HEK293 (cell line): ENCODE measurements at regions not wholly inside any gene's neighbourhood (a gene's known extent, or its start where the extent isn't known, plus 50 kb on each side); places are given as distances from the start of the nearest gene placed in this dataset.

ENCODE experiments used
- PRDM1 ChIP-seq: fragments of 450-650 bp; formaldehyde crosslinking; IDR thresholded peaks from 2 replicates; pipeline ENCODE4; 2016; ENCODE audit warnings: missing biosample characterization, missing genetic modification characterization
- SP2 ChIP-seq: fragments of 450-650 bp; formaldehyde crosslinking; IDR thresholded peaks from 2 replicates; pipeline ENCODE4 v1.5.1; 2016; ENCODE audit warnings: missing biosample characterization, missing genetic modification characterization
- YY1 ChIP-seq: fragments of 450-650 bp; formaldehyde crosslinking; IDR thresholded peaks from 2 replicates; pipeline ENCODE4 v1.5.1; 2018; ENCODE audit warnings: missing biosample characterization, missing genetic modification characterization
- ZBTB20 ChIP-seq: fragments of 450-650 bp; formaldehyde crosslinking; IDR thresholded peaks from 2 replicates; pipeline ENCODE4 v1.5.1; 2016; ENCODE audit warnings: missing biosample characterization, missing genetic modification characterization
- ZFP37 ChIP-seq: fragments of 450-650 bp; formaldehyde crosslinking; IDR thresholded peaks from 2 replicates; pipeline ENCODE4 v1.5.1; 2016; ENCODE audit warnings: missing biosample characterization, missing genetic modification characterization
- ZNF184 ChIP-seq: fragments of 450-650 bp; IDR thresholded peaks from 2 replicates; pipeline ENCODE4 v1.5.1; 2018; ENCODE audit warnings: missing biosample characterization, mild to moderate bottlenecking, missing genetic modification characterization
- ZNF514 ChIP-seq: fragments of 450-650 bp; formaldehyde crosslinking; IDR thresholded peaks from 2 replicates; pipeline ENCODE4 v1.5.1; 2016; ENCODE audit warnings: missing biosample characterization, missing genetic modification characterization
- ZNF544 ChIP-seq: fragments of 450-650 bp; formaldehyde crosslinking; IDR thresholded peaks from 2 replicates; pipeline ENCODE4 v1.5.0; 2017; ENCODE audit warnings: missing biosample characterization, missing genetic modification characterization
- ZNF830 ChIP-seq: fragments of 450-650 bp; IDR thresholded peaks from 2 replicates; pipeline ENCODE4 v1.5.0; 2018; ENCODE audit warnings: missing biosample characterization, missing genetic modification characterization, low read depth, mild to moderate bottlenecking, moderate library complexity
- TF ChIP-seq, protein P1 (sequence below): fragments of 450-650 bp; formaldehyde crosslinking; IDR thresholded peaks from 2 replicates; pipeline ENCODE4 v1.5.1; 2016; ENCODE audit warnings: missing biosample characterization, missing genetic modification characterization
- TF ChIP-seq, protein P2 (sequence below): fragments of 450-650 bp; formaldehyde crosslinking; IDR thresholded peaks from 2 replicates; pipeline ENCODE4 v1.5.1; 2016; ENCODE audit warnings: missing biosample characterization, missing genetic modification characterization, low read depth
- TF ChIP-seq, protein P3 (sequence below): fragments of 450-650 bp; formaldehyde crosslinking; IDR thresholded peaks from 2 replicates; pipeline ENCODE4 v1.5.1; 2016; ENCODE audit warnings: missing biosample characterization, missing genetic modification characterization
- TF ChIP-seq, protein P4 (sequence below): fragments of 450-650 bp; formaldehyde crosslinking; IDR thresholded peaks from 2 replicates; pipeline ENCODE4; 2016; ENCODE audit warnings: missing biosample characterization, missing genetic modification characterization
- TF ChIP-seq, protein P5 (sequence below): fragments of 450-650 bp; formaldehyde crosslinking; IDR thresholded peaks from 2 replicates; pipeline ENCODE4 v1.5.1; 2016; ENCODE audit warnings: missing biosample characterization, missing genetic modification characterization, low read depth

DNA sequence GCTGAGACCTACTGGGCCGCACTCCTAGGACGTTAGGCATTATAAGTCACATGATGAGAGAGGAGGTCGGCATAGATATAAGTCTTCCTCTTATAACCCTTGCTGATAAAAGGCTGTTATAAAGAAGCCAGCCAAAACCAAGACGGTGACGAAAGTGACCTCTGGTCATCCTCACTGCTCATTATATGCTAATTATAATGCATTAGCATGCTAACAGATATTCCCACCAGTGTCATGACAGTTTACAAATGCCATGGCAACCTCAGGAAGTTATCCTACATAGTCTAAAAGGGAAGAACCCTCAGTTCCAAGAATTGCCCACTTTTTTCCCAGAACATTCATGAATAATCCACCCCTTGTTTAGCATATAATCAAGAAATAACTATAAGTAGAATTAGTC, 222.4 kb downstream of the TLE1 start:
- TF ChIP-seq YY1 (tag by site-specific recombination), result no peak
- TF ChIP-seq, protein P1, sequence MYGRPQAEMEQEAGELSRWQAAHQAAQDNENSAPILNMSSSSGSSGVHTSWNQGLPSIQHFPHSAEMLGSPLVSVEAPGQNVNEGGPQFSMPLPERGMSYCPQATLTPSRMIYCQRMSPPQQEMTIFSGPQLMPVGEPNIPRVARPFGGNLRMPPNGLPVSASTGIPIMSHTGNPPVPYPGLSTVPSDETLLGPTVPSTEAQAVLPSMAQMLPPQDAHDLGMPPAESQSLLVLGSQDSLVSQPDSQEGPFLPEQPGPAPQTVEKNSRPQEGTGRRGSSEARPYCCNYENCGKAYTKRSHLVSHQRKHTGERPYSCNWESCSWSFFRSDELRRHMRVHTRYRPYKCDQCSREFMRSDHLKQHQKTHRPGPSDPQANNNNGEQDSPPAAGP (tag by site-specific recombination), result no peak
- no peak for TF ChIP-seq ZNF184 (tag by site-specific recombination)
- TF ChIP-seq, protein P2, sequence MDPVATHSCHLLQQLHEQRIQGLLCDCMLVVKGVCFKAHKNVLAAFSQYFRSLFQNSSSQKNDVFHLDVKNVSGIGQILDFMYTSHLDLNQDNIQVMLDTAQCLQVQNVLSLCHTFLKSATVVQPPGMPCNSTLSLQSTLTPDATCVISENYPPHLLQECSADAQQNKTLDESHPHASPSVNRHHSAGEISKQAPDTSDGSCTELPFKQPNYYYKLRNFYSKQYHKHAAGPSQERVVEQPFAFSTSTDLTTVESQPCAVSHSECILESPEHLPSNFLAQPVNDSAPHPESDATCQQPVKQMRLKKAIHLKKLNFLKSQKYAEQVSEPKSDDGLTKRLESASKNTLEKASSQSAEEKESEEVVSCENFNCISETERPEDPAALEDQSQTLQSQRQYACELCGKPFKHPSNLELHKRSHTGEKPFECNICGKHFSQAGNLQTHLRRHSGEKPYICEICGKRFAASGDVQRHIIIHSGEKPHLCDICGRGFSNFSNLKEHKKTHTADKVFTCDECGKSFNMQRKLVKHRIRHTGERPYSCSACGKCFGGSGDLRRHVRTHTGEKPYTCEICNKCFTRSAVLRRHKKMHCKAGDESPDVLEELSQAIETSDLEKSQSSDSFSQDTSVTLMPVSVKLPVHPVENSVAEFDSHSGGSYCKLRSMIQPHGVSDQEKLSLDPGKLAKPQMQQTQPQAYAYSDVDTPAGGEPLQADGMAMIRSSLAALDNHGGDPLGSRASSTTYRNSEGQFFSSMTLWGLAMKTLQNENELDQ, result no peak
- TF ChIP-seq ZNF830, result no peak
- TF ChIP-seq, protein P3, sequence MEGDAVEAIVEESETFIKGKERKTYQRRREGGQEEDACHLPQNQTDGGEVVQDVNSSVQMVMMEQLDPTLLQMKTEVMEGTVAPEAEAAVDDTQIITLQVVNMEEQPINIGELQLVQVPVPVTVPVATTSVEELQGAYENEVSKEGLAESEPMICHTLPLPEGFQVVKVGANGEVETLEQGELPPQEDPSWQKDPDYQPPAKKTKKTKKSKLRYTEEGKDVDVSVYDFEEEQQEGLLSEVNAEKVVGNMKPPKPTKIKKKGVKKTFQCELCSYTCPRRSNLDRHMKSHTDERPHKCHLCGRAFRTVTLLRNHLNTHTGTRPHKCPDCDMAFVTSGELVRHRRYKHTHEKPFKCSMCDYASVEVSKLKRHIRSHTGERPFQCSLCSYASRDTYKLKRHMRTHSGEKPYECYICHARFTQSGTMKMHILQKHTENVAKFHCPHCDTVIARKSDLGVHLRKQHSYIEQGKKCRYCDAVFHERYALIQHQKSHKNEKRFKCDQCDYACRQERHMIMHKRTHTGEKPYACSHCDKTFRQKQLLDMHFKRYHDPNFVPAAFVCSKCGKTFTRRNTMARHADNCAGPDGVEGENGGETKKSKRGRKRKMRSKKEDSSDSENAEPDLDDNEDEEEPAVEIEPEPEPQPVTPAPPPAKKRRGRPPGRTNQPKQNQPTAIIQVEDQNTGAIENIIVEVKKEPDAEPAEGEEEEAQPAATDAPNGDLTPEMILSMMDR (tag by site-specific recombination), result no peak
- TF ChIP-seq, protein P4, sequence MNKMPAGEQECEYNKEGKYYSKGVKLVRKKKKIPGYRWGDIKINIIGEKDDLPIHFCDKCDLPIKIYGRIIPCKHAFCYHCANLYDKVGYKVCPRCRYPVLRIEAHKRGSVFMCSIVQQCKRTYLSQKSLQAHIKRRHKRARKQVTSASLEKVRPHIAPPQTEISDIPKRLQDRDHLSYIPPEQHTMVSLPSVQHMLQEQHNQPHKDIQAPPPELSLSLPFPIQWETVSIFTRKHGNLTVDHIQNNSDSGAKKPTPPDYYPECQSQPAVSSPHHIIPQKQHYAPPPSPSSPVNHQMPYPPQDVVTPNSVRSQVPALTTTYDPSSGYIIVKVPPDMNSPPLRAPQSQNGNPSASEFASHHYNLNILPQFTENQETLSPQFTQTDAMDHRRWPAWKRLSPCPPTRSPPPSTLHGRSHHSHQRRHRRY, result no peak
- no peak for TF ChIP-seq SP2 (tag by site-specific recombination)
- TF ChIP-seq ZBTB20 (tag by site-specific recombination), result no peak
- TF ChIP-seq, protein P5, sequence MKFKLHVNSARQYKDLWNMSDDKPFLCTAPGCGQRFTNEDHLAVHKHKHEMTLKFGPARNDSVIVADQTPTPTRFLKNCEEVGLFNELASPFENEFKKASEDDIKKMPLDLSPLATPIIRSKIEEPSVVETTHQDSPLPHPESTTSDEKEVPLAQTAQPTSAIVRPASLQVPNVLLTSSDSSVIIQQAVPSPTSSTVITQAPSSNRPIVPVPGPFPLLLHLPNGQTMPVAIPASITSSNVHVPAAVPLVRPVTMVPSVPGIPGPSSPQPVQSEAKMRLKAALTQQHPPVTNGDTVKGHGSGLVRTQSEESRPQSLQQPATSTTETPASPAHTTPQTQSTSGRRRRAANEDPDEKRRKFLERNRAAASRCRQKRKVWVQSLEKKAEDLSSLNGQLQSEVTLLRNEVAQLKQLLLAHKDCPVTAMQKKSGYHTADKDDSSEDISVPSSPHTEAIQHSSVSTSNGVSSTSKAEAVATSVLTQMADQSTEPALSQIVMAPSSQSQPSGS, result no peak
- TF ChIP-seq ZNF514 (tag by site-specific recombination), result no peak
- no peak for TF ChIP-seq ZFP37 (tag by site-specific recombination)
- TF ChIP-seq ZNF544 (tag by site-specific recombination), result no peak
- no peak for TF ChIP-seq PRDM1 (tag by site-specific recombination)
